H9 (cell line): ENCODE measurements at regions not wholly inside any gene's neighbourhood (a gene's known extent, or its start where the extent isn't known, plus 50 kb on each side); places are given as distances from the start of the nearest gene placed in this dataset.

Experiments used
- DNase-seq: peaks from one replicate; pipeline ENCODE4 v3.0.0-alpha.2; 2017
- H2AFZ ChIP-seq: one replicate; pipeline ENCODE4 v1.6.1; 2013; ENCODE audit warnings: mild to moderate bottlenecking, low read length, control low read depth, moderate library complexity
- H2AK5ac ChIP-seq: 2 replicates; pipeline ENCODE4 v1.6.1; 2013; ENCODE audit warnings: low read length, control low read depth, mixed read lengths; ENCODE audit not compliant: insufficient read length
- H2BK120ac ChIP-seq: one replicate; pipeline ENCODE4 v1.6.1; 2013; ENCODE audit warnings: low read depth, mild to moderate bottlenecking, low read length, control low read depth, inconsistent platforms; ENCODE audit not compliant: poor library complexity, severe bottlenecking
- H2BK12ac ChIP-seq: 2 replicates; pipeline ENCODE4 v1.6.1; 2013; ENCODE audit warnings: low read length, control low read depth, mixed read lengths, low read depth; ENCODE audit not compliant: insufficient read length
- H2BK15ac ChIP-seq: 2 replicates; pipeline ENCODE4 v1.6.1; 2013; ENCODE audit warnings: low read depth, low read length, control low read depth
- H2BK20ac ChIP-seq: one replicate; pipeline ENCODE4 v1.6.1; 2013; ENCODE audit warnings: low read depth, mild to moderate bottlenecking, low read length, control low read depth, inconsistent platforms; ENCODE audit not compliant: poor library complexity, severe bottlenecking
- H2BK5ac ChIP-seq: 2 replicates; pipeline ENCODE4 v1.6.1; 2013; ENCODE audit warnings: low read length, control low read depth, mixed read lengths; ENCODE audit not compliant: insufficient read length
- H3K14ac ChIP-seq: 2 replicates; pipeline ENCODE4 v1.6.1; 2013; ENCODE audit warnings: low read length, control low read depth; ENCODE audit not compliant: insufficient read depth
- H3K18ac ChIP-seq: 2 replicates; pipeline ENCODE4 v1.6.1; 2013; ENCODE audit warnings: low read depth, mild to moderate bottlenecking, mixed read lengths, low read length, control low read depth; ENCODE audit not compliant: insufficient read length
- H3K23ac ChIP-seq: 2 replicates; pipeline ENCODE4 v1.6.1; 2013; ENCODE audit warnings: low read length, control low read depth, mixed read lengths, low read depth; ENCODE audit not compliant: insufficient read length
- H3K23me2 ChIP-seq: 2 replicates; pipeline ENCODE4 v1.6.1; 2013; ENCODE audit warnings: low read depth, mild to moderate bottlenecking, mixed read lengths, low read length, control low read depth; ENCODE audit not compliant: insufficient read length, poor library complexity, severe bottlenecking
- H3K27ac ChIP-seq: 2 replicates; pipeline ENCODE4 v1.5.1; 2013; ENCODE audit warnings: low read length, control low read depth, mixed read lengths, low read depth; ENCODE audit not compliant: insufficient read length
- H3K27me3 ChIP-seq: 2 replicates; pipeline ENCODE4 v1.6.1; 2013; ENCODE audit warnings: low read length, control low read depth, inconsistent platforms; ENCODE audit not compliant: insufficient read depth
- H3K4ac ChIP-seq: 2 replicates; pipeline ENCODE4 v1.6.1; 2013; ENCODE audit warnings: low read depth, mild to moderate bottlenecking, control low read depth, inconsistent platforms, low read length, moderate library complexity
- H3K4me1 ChIP-seq: 2 replicates; pipeline ENCODE4 v1.6.1; 2013; ENCODE audit warnings: low read length, control low read depth, inconsistent platforms; ENCODE audit not compliant: insufficient read depth
- H3K4me2 ChIP-seq: 2 replicates; pipeline ENCODE4 v1.6.1; 2013; ENCODE audit warnings: low read length, control low read depth, mixed read lengths; ENCODE audit not compliant: insufficient read length, insufficient read depth
- H3K56ac ChIP-seq: 2 replicates; pipeline ENCODE4 v1.6.1; 2013; ENCODE audit warnings: low read depth, mild to moderate bottlenecking, mixed read lengths, low read length, control low read depth; ENCODE audit not compliant: insufficient read length
- H3K79me1 ChIP-seq: 2 replicates; pipeline ENCODE4 v1.6.1; 2013; ENCODE audit warnings: low read depth, mild to moderate bottlenecking, moderate library complexity, low read length, control low read depth, inconsistent platforms; ENCODE audit not compliant: insufficient read depth, poor library complexity, severe bottlenecking
- H3K79me2 ChIP-seq: 2 replicates; pipeline ENCODE4 v1.6.1; 2013; ENCODE audit warnings: low read length, control low read depth, inconsistent platforms; ENCODE audit not compliant: insufficient read depth
- H3K9ac ChIP-seq: 2 replicates; pipeline ENCODE4 v1.6.1; 2013; ENCODE audit warnings: low read length, control low read depth, mixed read lengths; ENCODE audit not compliant: insufficient read length; ENCODE audit errors: extremely low read depth
- H3K9me3 ChIP-seq: one replicate; pipeline ENCODE4 v1.6.1; 2013; ENCODE audit warnings: low read depth, low read length, inconsistent platforms; ENCODE audit not compliant: control insufficient read depth
- H3T11ph ChIP-seq: one replicate; pipeline ENCODE4 v1.6.1; 2013; ENCODE audit warnings: mild to moderate bottlenecking, low read length, control low read depth, inconsistent platforms
- H4K20me1 ChIP-seq: one replicate; pipeline ENCODE4 v1.6.1; 2013; ENCODE audit not compliant: control insufficient read depth, insufficient read length, insufficient read depth
- H4K5ac ChIP-seq: 2 replicates; pipeline ENCODE4 v1.6.1; 2013; ENCODE audit warnings: low read depth, mild to moderate bottlenecking, mixed read lengths, low read length, control low read depth; ENCODE audit not compliant: insufficient read length
- H4K8ac ChIP-seq: replicated peaks from 2 replicates; pipeline ENCODE4 v1.6.1; 2013; ENCODE audit warnings: low read length, control low read depth, mixed read lengths, low read depth; ENCODE audit not compliant: insufficient read length
- H4K91ac ChIP-seq: 2 replicates; pipeline ENCODE4 v1.6.1; 2013; ENCODE audit warnings: low read depth, mild to moderate bottlenecking, moderate library complexity, mixed read lengths, low read length, control low read depth; ENCODE audit not compliant: insufficient read length
- H3K27ac Mint-ChIP-seq, 3 experiments: 2 replicates in 2 of 3; 3 replicates in 1 of 3; pipeline ENCODE4 v1.8.0; 2020 to 2021; ENCODE audit warnings: mixed read lengths in 3 of 3, mild to moderate bottlenecking in 1 of 3, moderate library complexity in 1 of 3
- H3K27me3 Mint-ChIP-seq: 2 replicates; pipeline ENCODE4 v1.8.0; 2021; ENCODE audit warnings: low read depth, mild to moderate bottlenecking, moderate library complexity, mixed read lengths
- H3K36me3 Mint-ChIP-seq, 3 experiments: 2 replicates in 2 of 3; 3 replicates in 1 of 3; pipeline ENCODE4 v1.8.0; 2020 to 2021; ENCODE audit warnings: low read depth in 3 of 3, mixed read lengths in 3 of 3; ENCODE audit not compliant: insufficient read depth in 1 of 3
- H3K4me1 Mint-ChIP-seq, 2 experiments: 2 replicates each; pipeline ENCODE4 v1.8.0; 2020; ENCODE audit warnings: mixed read lengths in 2 of 2
- H3K4me3 Mint-ChIP-seq, 2 experiments: 2 replicates in 1 of 2; 3 replicates in 1 of 2; pipeline ENCODE4 v1.8.0; 2020 to 2021; ENCODE audit warnings: mild to moderate bottlenecking in 2 of 2, mixed read lengths in 2 of 2, moderate library complexity in 1 of 2
- H3K9me3 Mint-ChIP-seq, 2 experiments: 2 replicates in 1 of 2; 3 replicates in 1 of 2; pipeline ENCODE4 v1.8.0; 2020; ENCODE audit warnings: mild to moderate bottlenecking in 2 of 2, mixed read lengths in 2 of 2, moderate library complexity in 1 of 2
- CTCF ChIP-seq: fragments of 200-600 bp; sonication (generic); conservative IDR thresholded peaks from 3 replicates; pipeline ENCODE4 v1.8.0; 2021; ENCODE audit warnings: antibody characterized with exemption, mild to moderate bottlenecking
- WGBS: extraction: QIAGEN DNeasy Blood & Tissue Kit; methylation state at CpG from one replicate; pipeline ENCODE4 v1.1.7; 2013; ENCODE audit warnings: missing lambda C conversion rate, low lambda C conversion rate, mixed read lengths; ENCODE audit not compliant: insufficient read length; ENCODE audit errors: extremely low coverage; 5-methylcytosine and 5-hydroxymethylcytosine counted together

- no peak overlapping the region for H4K5ac ChIP-seq
- H3K4me2 ChIP-seq = no peak overlapping the region
- no peak overlapping the region for H4K91ac ChIP-seq
- H4K20me1 ChIP-seq = no peaks in the 10 kb centered on the region
- no peak overlapping the region for H2AFZ ChIP-seq
- no peak overlapping the region for H3T11ph ChIP-seq
- no peaks in the 10 kb centered on the region for H3K79me2 ChIP-seq
- H2BK15ac ChIP-seq = no peak overlapping the region
- no peak overlapping the region for H2BK12ac ChIP-seq
- no peak overlapping the region for H2BK20ac ChIP-seq
- no peak for DNase-seq
- no peak overlapping the region for H4K8ac ChIP-seq
- WGBS = no CpG with 5 or more reads among the region's 2 CpGs
- Mint-ChIP-seq H3K27ac (no peak overlapping the region), H3K9me3 (no peaks in the 10 kb centered on the region), H3K27me3 (peaks cover 76% of the 10 kb centered on the region), H3K4me3 (no peak overlapping the region), H3K36me3 (no peaks in the 10 kb centered on the region), H3K4me1 (peaks cover 7 to 11% of the 10 kb centered on the region in 2 experiments)
- H3K56ac ChIP-seq = no peak overlapping the region
- no peak overlapping the region for H3K23ac ChIP-seq
- H3K4ac ChIP-seq = no peak overlapping the region
- no peaks in the 10 kb centered on the region for H3K23me2 ChIP-seq
- H2BK5ac ChIP-seq = no peak overlapping the region
- H3K9ac ChIP-seq = no peak overlapping the region
- no peaks in the 10 kb centered on the region for H3K9me3 ChIP-seq
- H2AK5ac ChIP-seq = no peak overlapping the region
- H3K14ac ChIP-seq = no peak overlapping the region
- no peaks in the 10 kb centered on the region; the same call in 1 of the 2 replicates for H3K27me3 ChIP-seq
- no peaks in the 10 kb centered on the region for H3K4me1 ChIP-seq
- H2BK120ac ChIP-seq = no peak overlapping the region
- H3K18ac ChIP-seq = no peak overlapping the region
- H3K27ac ChIP-seq = no peak overlapping the region
- no peak for TF ChIP-seq CTCF
- H3K79me1 ChIP-seq = no peaks in the 10 kb centered on the region
Observed at GRCh38 chr16:75947626-75948239, 221.4 kb upstream of the CPHXL start.
